ENCODE measurements at regions not wholly inside any gene's neighbourhood (a gene's known extent, or its start where the extent isn't known, plus 50 kb on each side); places are given as distances from the start of the nearest gene placed in this dataset.

GRCh38 chrX:13489454-13489853, 79.9 kb upstream of the EGFL6 start:
- Histone ChIP-seq H2AFZ (ENCODE audit: control insufficient read depth, low read depth, low read length) (no peak overlapping the region), H3K27me3 (replicated peaks in 1 of 2; ENCODE audit: control insufficient read depth in 2 of 2, insufficient read depth in 2 of 2, low read length in 1 of 2) (no peaks in the 10 kb centered on the region), H3K79me2 (ENCODE audit: control insufficient read depth, insufficient read depth, low read length) (no peaks in the 10 kb centered on the region), H3K36me3 (ENCODE audit: control insufficient read depth in 2 of 2, insufficient read depth in 2 of 2, low read length in 1 of 2) (no peaks in the 10 kb centered on the region), H3K4me3 (no peak overlapping the region), H4K20me1 (ENCODE audit: control insufficient read depth, insufficient read depth) (no peaks in the 10 kb centered on the region), H3K4me2 (ENCODE audit: control insufficient read depth, insufficient read depth) (no peak overlapping the region), H3K9me3 (replicated peaks; ENCODE audit: control insufficient read depth, insufficient read depth, low read length) (no peaks in the 10 kb centered on the region; the same call in 2 of the 3 replicates), H3K27ac (ENCODE audit: control insufficient read depth, insufficient read depth) (no peak overlapping the region), H3K9ac (ENCODE audit: control insufficient read depth, insufficient read depth, low read length) (no peak overlapping the region), H3K4me1 (ENCODE audit: control insufficient read depth, insufficient read depth, low read length) (peaks cover 16% of the 10 kb centered on the region)
- SMC1A ChIA-PET (ENCODE audit: uncharacterized antibody, unreplicated experiment), result interaction anchor here (0.8 to 8.2 kb wide), 12 partner anchors 12 to 675 kb away, joined by 3 to 200 read pairs (median 8); no protein-coding TSS in a partner anchor
- RAD21 ChIA-PET (ENCODE audit: unreplicated experiment), result interaction anchor here (2.5 to 8.4 kb wide), 6 partner anchors 235 to 675 kb away, joined by 18 to 183 read pairs (median 84); no protein-coding TSS in a partner anchor
- in situ Hi-C loops (cut with MboI), result loop anchor here (10.0 kb wide), 2 partner anchors 235 to 675 kb away; no protein-coding TSS in a partner anchor
- no peak for FAIRE-seq
- intact Hi-C loops (cut with micrococcal nuclease; ENCODE audit: unreplicated experiment), result loop anchor here (2.0 to 5.0 kb wide), 4 partner anchors 102 to 675 kb away; no protein-coding TSS in a partner anchor
- WGBS (ENCODE audit: insufficient coverage, insufficient replicate concordance, low lambda C conversion rate, missing lambda C conversion rate), result 30% methylated on average over 5 of the region's 5 CpGs
- CTCF ChIA-PET, result interaction anchor here (0.6 to 8.1 kb wide), 12 partner anchors 18 to 675 kb away, joined by 3 to 240 read pairs (median 4); no protein-coding TSS in a partner anchor
- no peak for ATAC-seq
- POLR2A ChIA-PET, result no interaction called here
- BruUV-seq (replicated peaks), result no TSS peak
- no peak for DNase-seq (ENCODE audit: low read depth, low spot score)
- TF ChIP-seq SIX5 (IDR thresholded peaks at IDR 0.05; ENCODE audit: low read depth, low read length, severe bottlenecking), result no peak
- TF ChIP-seq NBN (IDR thresholded peaks at IDR 0.05), result no peak
- TF ChIP-seq SRF (IDR thresholded peaks at IDR 0.05; ENCODE audit: low read depth in 2 of 2, low read length in 2 of 2), result no peak
- no peak for TF ChIP-seq SMC3 (IDR thresholded peaks at IDR 0.05; ENCODE audit: borderline replicate concordance, low read length)
- TF ChIP-seq RUNX3 (IDR thresholded peaks at IDR 0.05; ENCODE audit: low read length), result no peak
- TF ChIP-seq BMI1 (IDR thresholded peaks at IDR 0.05; ENCODE audit: borderline replicate concordance), result no peak
- TF ChIP-seq ZNF207 (IDR thresholded peaks at IDR 0.05; ENCODE audit: borderline replicate concordance), result no peak
